ENCODE measurements at regions not wholly inside any gene's neighbourhood (a gene's known extent, or its start where the extent isn't known, plus 50 kb on each side); places are given as distances from the start of the nearest gene placed in this dataset.

DNA sequence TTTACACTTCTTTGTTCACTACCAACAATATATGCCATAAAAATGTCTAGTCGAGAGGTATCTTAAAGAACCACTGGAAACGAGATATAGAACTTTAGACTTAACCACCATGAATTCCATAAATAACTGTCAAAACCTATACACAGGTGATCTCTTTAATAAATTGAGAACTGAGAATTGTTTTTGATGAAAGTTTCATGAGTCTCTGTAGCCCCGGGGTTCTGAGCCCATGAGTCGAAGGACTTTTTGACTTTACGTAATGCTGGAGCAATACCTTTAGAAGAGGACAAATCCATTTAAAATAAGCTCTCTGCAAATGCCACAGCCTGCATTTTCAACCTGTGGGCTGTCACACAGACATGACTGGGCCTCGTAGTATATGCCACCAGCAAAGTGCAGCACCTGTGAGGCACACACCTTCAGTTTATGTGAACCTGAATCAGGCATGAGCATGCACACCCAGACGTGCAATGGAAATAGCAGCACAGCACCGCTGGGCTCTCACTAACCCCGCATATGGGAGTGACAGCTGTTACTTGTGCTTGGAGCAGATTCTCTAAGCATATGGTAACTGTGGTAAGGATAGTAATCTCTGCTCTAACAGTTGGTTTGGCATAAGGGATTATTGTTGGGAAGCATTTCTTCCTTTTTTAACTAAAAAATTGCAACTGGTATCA lies 383.2 kb downstream of the SOCS6 start:
- no peak for DNase-seq (ENCODE audit: low spot score)

DNA sequence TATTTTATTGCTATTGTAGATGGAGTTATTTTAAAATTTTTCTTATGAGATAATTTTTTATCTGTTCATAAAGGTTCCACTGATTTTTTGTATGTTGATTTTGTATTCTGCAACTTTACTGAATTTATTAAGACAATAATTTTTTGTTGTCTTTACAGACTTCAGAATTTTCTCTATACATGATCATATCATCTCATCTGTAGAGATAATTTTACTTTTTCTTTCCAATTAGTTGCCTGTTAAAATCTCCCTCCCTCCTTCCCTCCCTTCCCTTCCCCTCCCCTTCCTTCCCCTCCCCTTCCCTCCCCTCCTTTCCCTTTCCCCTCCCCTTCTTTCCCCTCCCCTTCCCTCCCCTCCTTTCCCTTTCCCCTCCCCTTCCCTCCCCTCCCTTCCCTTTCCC lies 378.1 kb downstream of the SOCS6 start:
- DNase-seq (ENCODE audit: low spot score), result no peak

DNA sequence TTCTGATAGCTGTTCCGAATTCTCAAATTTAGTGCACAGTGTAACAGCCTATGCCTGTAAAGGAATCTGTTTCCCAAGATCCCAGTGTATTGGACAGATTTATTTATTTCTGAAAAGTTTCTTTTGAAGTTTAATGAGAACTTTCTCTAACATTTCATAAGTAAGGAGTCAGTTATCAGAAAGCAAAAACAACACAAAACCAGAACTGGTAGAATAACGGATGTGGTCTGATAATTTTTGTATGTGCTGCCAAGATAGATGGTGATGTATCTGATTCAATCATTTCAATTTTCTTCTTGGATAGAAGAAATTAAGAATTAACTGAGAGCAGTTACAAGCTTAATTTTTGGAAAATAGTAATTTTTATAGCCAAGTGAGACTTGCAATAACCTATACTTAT lies 374.3 kb downstream of the SOCS6 start:
- no peak for DNase-seq (ENCODE audit: low spot score)

- DNase-seq (ENCODE audit: low spot score), result no peak
Measured at GRCh38 chr18:70662588-70662987, 373.7 kb downstream of the SOCS6 start.

GRCh38 chr18:70659036-70659925 lies 370.4 kb downstream of the SOCS6 start:
- no peak for DNase-seq (ENCODE audit: low spot score)

DNA sequence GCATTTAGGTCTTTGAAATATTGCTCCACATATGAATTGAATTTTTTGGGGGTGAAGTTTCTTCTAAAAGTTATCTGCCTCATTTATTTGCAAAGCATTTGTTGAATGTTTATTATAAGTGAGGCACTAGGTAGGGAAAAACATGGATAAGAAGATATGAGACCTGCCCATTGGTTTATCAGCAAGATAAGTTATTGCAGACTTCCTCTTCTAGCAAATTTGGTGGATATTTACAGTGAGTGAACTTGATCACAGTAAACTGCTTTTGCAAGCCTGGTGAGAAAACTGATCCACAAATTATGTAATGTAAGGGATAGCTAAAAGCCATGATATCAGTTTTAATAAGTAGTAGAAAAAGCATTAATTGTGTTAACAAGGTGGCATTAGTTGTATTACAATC lies 364.8 kb downstream of the SOCS6 start:
- no peak for DNase-seq (ENCODE audit: low spot score)

DNA sequence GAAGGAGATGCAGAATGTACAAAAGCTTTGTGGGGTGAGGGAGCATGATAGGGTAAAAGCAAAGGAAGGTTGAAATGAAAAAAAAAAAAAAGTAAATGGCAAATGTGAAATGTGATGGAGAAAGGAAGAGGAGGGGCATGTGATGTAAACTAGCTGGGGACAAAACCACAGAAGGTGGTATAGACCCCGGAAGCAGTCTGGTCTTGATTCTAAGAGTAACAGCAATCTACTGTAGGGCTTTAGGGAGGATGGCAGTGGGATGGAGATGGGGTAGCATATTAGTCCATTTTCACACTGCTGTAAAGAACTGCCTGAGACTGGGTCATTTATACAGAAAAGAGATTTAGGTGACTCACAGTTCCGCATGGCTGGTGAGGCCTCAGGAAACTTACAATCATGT lies 362.0 kb downstream of the SOCS6 start:
- DNase-seq (ENCODE audit: low spot score), result no peak

- DNase-seq (ENCODE audit: low spot score), result no peak
Measured at GRCh38 chr18:70649683-70650082, 360.8 kb downstream of the SOCS6 start.

GRCh38 chr18:70645971-70646370 lies 357.1 kb downstream of the SOCS6 start:
- no peak for DNase-seq (ENCODE audit: low spot score)

DNA sequence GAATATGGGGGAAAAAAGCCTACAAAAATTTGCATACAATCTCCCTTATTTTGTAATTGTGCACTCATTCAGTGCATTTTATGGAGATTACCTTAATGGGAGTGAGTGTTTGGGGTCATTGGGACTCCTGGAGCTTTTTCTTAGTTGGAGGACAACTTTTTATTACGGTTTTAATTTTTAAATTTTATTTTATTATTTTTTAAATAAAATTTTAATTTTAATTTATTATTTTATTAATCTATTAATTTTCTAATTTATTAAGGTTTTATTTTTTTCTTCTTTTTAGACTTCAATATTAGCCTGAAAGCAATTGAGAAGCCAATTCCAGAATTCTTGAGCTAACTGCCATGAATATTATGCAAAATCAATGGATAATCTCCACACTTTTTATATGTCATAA lies 355.0 kb downstream of the SOCS6 start:
- DNase-seq (ENCODE audit: low spot score), result no peak

DNA sequence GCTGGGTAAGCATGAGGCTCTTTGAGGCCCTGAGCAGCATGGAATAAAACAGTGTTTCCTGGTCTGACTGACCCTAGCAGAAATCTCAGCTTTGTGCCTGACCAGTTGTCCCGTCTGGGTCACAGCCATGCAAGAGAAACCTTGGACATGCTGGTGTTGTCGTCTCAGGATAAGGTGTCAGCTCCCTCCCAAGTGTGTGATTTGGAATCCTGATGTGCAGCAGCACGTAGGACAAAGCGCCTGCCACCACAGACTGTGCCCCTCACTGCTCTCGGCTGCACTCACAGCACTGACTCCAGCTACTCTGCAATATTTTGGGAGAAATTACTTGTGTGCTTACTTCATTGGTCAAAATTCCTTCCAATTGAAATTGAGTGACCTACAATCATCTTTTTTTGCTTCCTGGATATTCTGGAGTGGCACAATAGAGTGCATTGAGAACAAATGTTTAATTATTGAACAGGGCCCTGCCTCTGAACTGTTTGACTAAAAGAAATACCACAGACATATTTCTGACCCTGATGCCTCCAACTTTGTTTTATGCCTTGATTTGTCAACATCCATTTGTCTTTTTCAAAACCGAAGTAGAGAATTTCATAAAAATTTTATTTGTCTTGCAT lies 352.4 kb downstream of the SOCS6 start:
- DNase-seq (ENCODE audit: low spot score), result no peak

DNA sequence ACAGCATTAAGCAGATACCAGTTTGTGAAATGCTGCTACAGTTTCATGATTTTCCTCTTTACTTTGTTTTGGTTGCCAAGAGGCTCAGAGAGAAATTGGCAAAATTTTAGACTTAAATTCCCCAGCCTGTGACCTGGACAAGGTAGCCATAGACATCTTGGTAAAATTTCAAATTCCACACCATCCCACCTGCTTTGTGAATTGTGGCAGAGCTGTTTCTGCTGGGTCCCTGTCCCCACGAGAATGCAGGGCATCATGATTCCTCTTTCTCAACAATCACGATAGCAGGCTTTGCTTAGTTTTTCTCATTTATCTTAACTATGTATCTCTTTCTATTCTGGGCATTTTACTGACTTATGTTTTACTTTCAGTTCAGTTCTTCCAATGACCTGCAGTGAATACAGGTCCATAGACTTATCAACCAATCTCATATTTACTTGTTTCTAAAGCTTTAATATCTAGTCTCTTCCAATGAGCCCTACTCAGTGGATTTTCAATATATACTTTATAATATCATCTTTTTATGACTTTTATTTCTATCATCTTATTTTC lies 351.6 kb downstream of the SOCS6 start:
- DNase-seq (ENCODE audit: low spot score), result no peak

DNA sequence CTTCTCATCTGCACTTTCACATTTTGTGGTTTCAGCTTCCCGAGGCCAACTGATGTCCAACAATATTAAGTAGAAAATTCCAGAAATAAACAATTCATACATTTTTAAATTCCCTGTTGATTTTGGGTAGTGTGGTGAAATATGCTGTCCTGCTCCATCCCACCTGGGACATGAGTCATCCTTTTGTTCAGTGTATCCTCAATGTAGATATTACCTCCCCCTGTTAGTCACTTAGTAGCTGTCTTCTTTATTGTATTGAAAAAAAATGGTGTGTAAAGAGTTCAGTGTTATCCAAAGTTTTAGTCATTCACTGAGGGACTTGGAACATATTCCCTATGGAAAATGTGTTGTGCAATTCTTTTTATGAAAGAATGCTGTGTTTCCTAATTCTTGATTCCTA lies 348.1 kb downstream of the SOCS6 start:
- DNase-seq (ENCODE audit: low spot score), result no peak

GRCh38 chr18:70634576-70635147 lies 345.8 kb downstream of the SOCS6 start:
- no peak for DNase-seq (ENCODE audit: low spot score)

GRCh38 chr18:70627182-70627802 lies 338.4 kb downstream of the SOCS6 start:
- no peak for DNase-seq (ENCODE audit: low spot score)

- no peak for DNase-seq (ENCODE audit: low spot score)
Measured at GRCh38 chr18:70622622-70623419, 334.0 kb downstream of the SOCS6 start.

DNA sequence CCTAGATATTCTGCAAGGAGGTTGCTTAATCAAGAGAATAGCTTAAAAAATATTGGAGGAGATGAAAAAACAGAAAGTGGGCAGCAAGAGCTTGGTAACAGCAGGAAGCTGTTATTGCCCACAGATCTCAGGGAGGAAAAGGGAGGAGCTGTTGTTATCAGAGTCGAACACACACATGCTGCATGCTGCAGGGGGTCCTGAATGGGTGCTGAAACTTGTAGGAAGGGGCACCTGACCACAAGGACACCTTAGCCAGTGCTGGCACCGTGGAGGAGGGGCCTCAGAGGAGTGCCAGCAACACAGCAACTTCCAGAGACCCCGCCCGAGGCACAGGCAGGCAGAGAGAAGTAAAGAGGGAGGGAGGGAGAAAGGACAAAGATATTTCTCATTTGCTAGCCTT lies 332.9 kb downstream of the SOCS6 start:
- DNase-seq (ENCODE audit: low spot score), result no peak

GRCh38 chr18:70620837-70621612 lies 332.2 kb downstream of the SOCS6 start:
- no peak for DNase-seq (ENCODE audit: low spot score)

- no peak for DNase-seq (ENCODE audit: low spot score)
Measured at GRCh38 chr18:70617020-70617763, 328.3 kb downstream of the SOCS6 start.

Data from HuH-7 (cell line).